ENCODE measurements at regions not wholly inside any gene's neighbourhood (a gene's known extent, or its start where the extent isn't known, plus 50 kb on each side); places are given as distances from the start of the nearest gene placed in this dataset.

- Mint-ChIP-seq H3K4me3 (ENCODE audit: unreplicated experiment) (no peak overlapping the region), H3K9me3 (ENCODE audit: unreplicated experiment) (no peaks in the 10 kb centered on the region), H3K27me3 (ENCODE audit: insufficient read depth, unreplicated experiment) (no peaks in the 10 kb centered on the region), H3K4me1 (ENCODE audit: insufficient read depth, unreplicated experiment) (peaks cover 18% of the 10 kb centered on the region), H3K36me3 (ENCODE audit: insufficient read depth, unreplicated experiment) (no peaks in the 10 kb centered on the region), H3K27ac (ENCODE audit: low read depth, unreplicated experiment) (no peak overlapping the region)
- POLR2A ChIA-PET = interaction anchor here (1.5 kb wide), 1 partner anchor 11 kb away, joined by 4 read pairs; no protein-coding TSS in a partner anchor
- intact Hi-C loops (cut with micrococcal nuclease) = no loop called here
- CTCF ChIA-PET = interaction anchor here (0.9 kb wide), 1 partner anchor 32 kb away, joined by 3 read pairs; no protein-coding TSS in a partner anchor
- no peak for DNase-seq (ENCODE audit: unreplicated experiment)
- TF ChIP-seq, protein P1, sequence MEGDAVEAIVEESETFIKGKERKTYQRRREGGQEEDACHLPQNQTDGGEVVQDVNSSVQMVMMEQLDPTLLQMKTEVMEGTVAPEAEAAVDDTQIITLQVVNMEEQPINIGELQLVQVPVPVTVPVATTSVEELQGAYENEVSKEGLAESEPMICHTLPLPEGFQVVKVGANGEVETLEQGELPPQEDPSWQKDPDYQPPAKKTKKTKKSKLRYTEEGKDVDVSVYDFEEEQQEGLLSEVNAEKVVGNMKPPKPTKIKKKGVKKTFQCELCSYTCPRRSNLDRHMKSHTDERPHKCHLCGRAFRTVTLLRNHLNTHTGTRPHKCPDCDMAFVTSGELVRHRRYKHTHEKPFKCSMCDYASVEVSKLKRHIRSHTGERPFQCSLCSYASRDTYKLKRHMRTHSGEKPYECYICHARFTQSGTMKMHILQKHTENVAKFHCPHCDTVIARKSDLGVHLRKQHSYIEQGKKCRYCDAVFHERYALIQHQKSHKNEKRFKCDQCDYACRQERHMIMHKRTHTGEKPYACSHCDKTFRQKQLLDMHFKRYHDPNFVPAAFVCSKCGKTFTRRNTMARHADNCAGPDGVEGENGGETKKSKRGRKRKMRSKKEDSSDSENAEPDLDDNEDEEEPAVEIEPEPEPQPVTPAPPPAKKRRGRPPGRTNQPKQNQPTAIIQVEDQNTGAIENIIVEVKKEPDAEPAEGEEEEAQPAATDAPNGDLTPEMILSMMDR (IDR thresholded peaks at IDR 0.05; ENCODE audit: unreplicated experiment) = no peak
- no TSS peak for BruUV-seq (replicated peaks)
Measured at GRCh38 chr21:38952890-38953289, 147.2 kb downstream of the ETS2 start.

DNA sequence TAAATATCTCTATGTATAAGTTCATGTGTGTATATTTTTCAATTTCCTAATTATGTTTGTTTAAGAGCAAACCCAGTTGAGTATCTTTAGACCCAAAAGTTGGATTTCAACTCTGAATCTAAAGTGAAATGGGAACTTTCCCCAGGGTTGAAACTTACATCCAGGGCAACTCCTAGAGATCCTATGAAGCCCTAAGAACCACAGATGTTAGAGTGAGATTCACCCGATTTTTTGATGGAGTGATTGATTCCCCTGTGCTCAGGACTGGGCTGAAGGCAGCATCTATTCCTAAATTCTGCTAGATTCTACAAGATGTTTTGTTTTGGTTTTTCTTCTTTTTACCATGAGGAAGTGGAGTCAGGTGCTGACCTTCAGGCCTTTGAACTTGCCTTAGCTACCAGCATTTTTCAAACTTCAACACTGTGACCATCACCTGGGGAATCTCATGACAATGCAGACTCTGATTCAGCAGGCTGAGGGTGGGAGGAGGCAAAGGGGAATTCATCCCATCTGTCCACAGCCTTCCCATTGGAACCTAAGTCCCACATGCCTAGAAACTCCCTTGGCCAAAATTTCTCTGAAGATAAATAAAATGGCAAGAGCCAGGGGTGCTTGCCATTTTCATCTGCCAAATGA is 145.5 kb downstream of the ETS2 start:
- H3K9me3 Mint-ChIP-seq (ENCODE audit: unreplicated experiment) = no peaks in the 10 kb centered on the region

DNA sequence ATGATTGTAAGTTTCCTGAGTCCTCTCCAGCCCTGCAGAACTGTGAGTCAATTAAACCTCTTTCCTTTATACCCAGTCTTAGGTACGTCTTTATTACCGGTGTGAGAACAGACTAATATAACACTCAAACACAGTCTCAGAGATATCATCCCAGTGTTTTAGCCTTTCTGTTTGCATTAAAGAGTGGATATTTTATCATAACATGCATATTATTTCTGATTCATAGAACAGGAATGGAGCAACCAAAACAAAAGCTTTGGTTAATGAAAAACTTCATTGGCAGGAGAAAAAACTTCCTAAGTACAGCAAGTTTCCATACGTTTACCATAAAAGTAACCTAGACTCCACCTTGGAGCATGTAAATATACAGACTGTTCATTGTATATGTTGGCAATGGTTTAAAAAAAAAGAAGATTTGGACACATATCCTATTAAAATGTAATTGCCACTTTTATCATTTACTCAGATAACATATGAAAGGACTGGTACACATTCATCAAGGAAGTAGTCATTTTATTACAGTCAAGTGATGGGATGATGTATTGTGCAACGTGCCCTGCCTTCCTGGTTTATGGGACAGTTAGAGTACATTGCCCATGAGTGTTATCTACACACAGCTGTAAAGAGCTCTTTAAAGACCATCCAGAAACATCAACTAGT is 144.8 kb downstream of the ETS2 start:
- TF ChIP-seq, protein P1 (IDR thresholded peaks at IDR 0.05; ENCODE audit: unreplicated experiment) = no peak
- no peaks in the 10 kb centered on the region for H3K36me3 Mint-ChIP-seq (ENCODE audit: insufficient read depth, unreplicated experiment)
- H3K4me1 Mint-ChIP-seq (ENCODE audit: insufficient read depth, unreplicated experiment) = peaks cover 11% of the 10 kb centered on the region
- intact Hi-C loops (cut with micrococcal nuclease) = no loop called here
- H3K9me3 Mint-ChIP-seq (ENCODE audit: unreplicated experiment) = no peaks in the 10 kb centered on the region
- no peaks in the 10 kb centered on the region for H3K27me3 Mint-ChIP-seq (ENCODE audit: insufficient read depth, unreplicated experiment)
- CTCF ChIA-PET = no interaction called here
- BruUV-seq (replicated peaks) = no TSS peak
- peak overlapping the region; percentile 61 for H3K27ac Mint-ChIP-seq (ENCODE audit: low read depth, unreplicated experiment)
- DNase-seq (ENCODE audit: unreplicated experiment) = peak; percentile 30
- no peak overlapping the region for H3K4me3 Mint-ChIP-seq (ENCODE audit: unreplicated experiment)
- POLR2A ChIA-PET = interaction anchor here (0.6 to 1.4 kb wide), 4 partner anchors 25 to 153 kb away, joined by 3 to 4 read pairs (median 3); no protein-coding TSS in a partner anchor

More for the DNA sequence above, 145.5 kb downstream of the ETS2 start:
- H3K4me3 Mint-ChIP-seq (ENCODE audit: unreplicated experiment) = no peak overlapping the region
- H3K36me3 Mint-ChIP-seq (ENCODE audit: insufficient read depth, unreplicated experiment) = no peaks in the 10 kb centered on the region
- H3K4me1 Mint-ChIP-seq (ENCODE audit: insufficient read depth, unreplicated experiment) = peaks cover 12% of the 10 kb centered on the region
- ChIA-PET CTCF (no interaction called here), POLR2A (interaction anchor here (0.6 to 1.4 kb wide), 5 partner anchors 25 to 693 kb away, joined by 3 to 4 read pairs (median 3); no protein-coding TSS in a partner anchor)
- intact Hi-C loops (cut with micrococcal nuclease) = no loop called here
- peak overlapping the region; percentile 61 for H3K27ac Mint-ChIP-seq (ENCODE audit: low read depth, unreplicated experiment)
- BruUV-seq (replicated peaks) = no TSS peak
- DNase-seq (ENCODE audit: unreplicated experiment) = no peak
- H3K27me3 Mint-ChIP-seq (ENCODE audit: insufficient read depth, unreplicated experiment) = no peaks in the 10 kb centered on the region
- TF ChIP-seq, protein P1 (IDR thresholded peaks at IDR 0.05; ENCODE audit: unreplicated experiment) = no peak

DNA sequence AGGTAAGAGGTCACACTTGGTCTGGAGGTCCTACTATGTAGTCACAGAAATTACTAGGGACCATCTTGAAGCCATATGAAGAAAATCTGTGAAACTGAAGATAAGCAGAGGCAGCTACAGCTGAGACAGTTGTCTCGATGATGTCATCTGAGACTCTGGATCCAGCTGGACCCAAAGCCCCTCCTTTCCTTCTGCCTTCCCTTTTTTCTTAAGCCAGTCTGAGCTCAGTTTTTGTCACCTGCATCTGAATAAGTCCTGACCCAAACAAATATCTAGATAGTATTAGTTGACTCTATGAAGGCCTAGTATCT is 143.3 kb downstream of the ETS2 start:
- H3K36me3 Mint-ChIP-seq (ENCODE audit: insufficient read depth, unreplicated experiment) = no peaks in the 10 kb centered on the region
- no peak overlapping the region for H3K4me3 Mint-ChIP-seq (ENCODE audit: unreplicated experiment)
- DNase-seq (ENCODE audit: unreplicated experiment) = no peak
- H3K4me1 Mint-ChIP-seq (ENCODE audit: insufficient read depth, unreplicated experiment) = peaks cover 3% of the 10 kb centered on the region
- ChIA-PET CTCF (interaction anchor here (0.7 to 0.9 kb wide), 3 partner anchors 183 to 488 kb away, joined by 3 to 4 read pairs (median 3); no protein-coding TSS in a partner anchor), POLR2A (interaction anchor here (1.0 kb wide), 1 partner anchor 23 kb away, joined by 3 read pairs; no protein-coding TSS in a partner anchor)
- TF ChIP-seq, protein P1 (IDR thresholded peaks at IDR 0.05; ENCODE audit: unreplicated experiment) = no peak
- H3K27me3 Mint-ChIP-seq (ENCODE audit: insufficient read depth, unreplicated experiment) = no peaks in the 10 kb centered on the region
- BruUV-seq (replicated peaks) = no TSS peak
- intact Hi-C loops (cut with micrococcal nuclease) = no loop called here
- no peak overlapping the region for H3K27ac Mint-ChIP-seq (ENCODE audit: low read depth, unreplicated experiment)
- H3K9me3 Mint-ChIP-seq (ENCODE audit: unreplicated experiment) = no peaks in the 10 kb centered on the region
